Fibroblast of lung (primary cell): ENCODE measurements at regions not wholly inside any gene's neighbourhood (a gene's known extent, or its start where the extent isn't known, plus 50 kb on each side); places are given as distances from the start of the nearest gene placed in this dataset.
A peak's percentile ranks its signal among the peaks of the same experiment; 100 is the strongest.

Experiments used
- DNase-seq, 2 donors: peaks; one replicate each; pipeline versions ENCODE4 v3.0.0 to v3.0.0-alpha.2; 2010; ENCODE audit warnings: low read depth in 2 of 2
- H2AFZ ChIP-seq: 2 replicates; pipeline ENCODE4 v1.5.1; 2012; ENCODE audit warnings: low read length, control low read depth, inconsistent platforms
- H3K27ac ChIP-seq: 2 replicates; pipeline ENCODE4 v1.5.1; 2011; ENCODE audit warnings: low read length, control low read depth; ENCODE audit not compliant: insufficient read depth
- H3K27me3 ChIP-seq: 2 replicates; pipeline ENCODE4 v1.5.1; 2011; ENCODE audit warnings: mild to moderate bottlenecking, low read length; ENCODE audit not compliant: control insufficient read depth, insufficient read depth
- H3K36me3 ChIP-seq: 2 replicates; pipeline ENCODE4 v1.5.1; 2011; ENCODE audit warnings: low read length; ENCODE audit not compliant: control insufficient read depth, insufficient read depth
- H3K4me1 ChIP-seq: 2 replicates; pipeline ENCODE4 v1.5.1; 2011; ENCODE audit warnings: low read length; ENCODE audit not compliant: control insufficient read depth, insufficient read depth; ENCODE audit errors: extremely low read depth
- H3K4me2 ChIP-seq: 2 replicates; pipeline ENCODE4 v1.5.1; 2011; ENCODE audit warnings: low read length, control low read depth; ENCODE audit not compliant: insufficient read depth; ENCODE audit errors: extremely low read depth
- H3K4me3 ChIP-seq, 4 experiments: fragments of 200-600 bp in 1 of 4; sonication (generic) in 1 of 4; replicated peaks in 1 of 4; 2 replicates each; pipeline ENCODE4 v1.5.1; 2011 to 2016; ENCODE audit warnings: low read length in 4 of 4, low read depth in 3 of 4, mild to moderate bottlenecking in 3 of 4, control low read depth in 2 of 4, inconsistent platforms in 1 of 4, mixed read lengths in 1 of 4; ENCODE audit not compliant: insufficient read depth in 1 of 4; ENCODE audit errors: control extremely low read depth in 1 of 4
- H3K79me2 ChIP-seq: 2 replicates; pipeline ENCODE4 v1.5.1; 2012; ENCODE audit warnings: mild to moderate bottlenecking, low read length, inconsistent platforms; ENCODE audit not compliant: control insufficient read depth, insufficient read depth
- H3K9ac ChIP-seq: 2 replicates; pipeline ENCODE4 v1.5.1; 2011; ENCODE audit warnings: mild to moderate bottlenecking, low read length, control low read depth; ENCODE audit not compliant: insufficient read depth
- H3K9me3 ChIP-seq: 2 replicates; pipeline ENCODE4 v1.5.1; 2012; ENCODE audit warnings: low read depth, low read length; ENCODE audit not compliant: control insufficient read depth, insufficient read depth
- H4K20me1 ChIP-seq: 2 replicates; pipeline ENCODE4 v1.5.1; 2011; ENCODE audit warnings: low read length; ENCODE audit not compliant: control insufficient read depth, insufficient read depth; ENCODE audit errors: extremely low read depth
- CTCF ChIP-seq, 2 donors: IDR thresholded peaks in 1 of 2; conservative IDR thresholded peaks in 1 of 2; 1 replicate in 1 of 2; 2 replicates in 1 of 2; pipeline ENCODE4 v1.5.1; 2011 to 2012; ENCODE audit warnings: low read length in 2 of 2, control low read depth in 1 of 2, inconsistent platforms in 1 of 2, low read depth in 1 of 2, mild to moderate bottlenecking in 1 of 2
- EZH2 ChIP-seq: IDR thresholded peaks from 2 replicates; pipeline ENCODE4 v1.5.1; 2012; ENCODE audit warnings: low read length, control low read depth, mild to moderate bottlenecking; ENCODE audit errors: missing control alignments

GRCh38 chr13:90640976-90641375 lies 706.5 kb upstream of the MIR17HG start:
- H3K4me1 ChIP-seq, result no peaks in the 10 kb centered on the region
- no peaks in the 10 kb centered on the region for H3K9me3 ChIP-seq
- TF ChIP-seq EZH2 (no peak), CTCF (conservative IDR thresholded peaks at IDR 0.05 in 1 of 2, IDR thresholded peaks at IDR 0.05 in 1 of 2; ENCODE audit: low read depth in 1 of 2, low read length in 2 of 2) (no peak)
- peak; percentile 15 to 70 for DNase-seq
- H3K36me3 ChIP-seq, result no peaks in the 10 kb centered on the region
- H3K4me2 ChIP-seq, result no peak overlapping the region
- H3K27me3 ChIP-seq, result no peaks in the 10 kb centered on the region
- H3K9ac ChIP-seq, result no peak overlapping the region
- H3K4me3 ChIP-seq, result no peak overlapping the region
- no peak overlapping the region for H2AFZ ChIP-seq
- H3K27ac ChIP-seq, result no peak overlapping the region
- H3K79me2 ChIP-seq, result no peaks in the 10 kb centered on the region
- no peaks in the 10 kb centered on the region for H4K20me1 ChIP-seq

DNA sequence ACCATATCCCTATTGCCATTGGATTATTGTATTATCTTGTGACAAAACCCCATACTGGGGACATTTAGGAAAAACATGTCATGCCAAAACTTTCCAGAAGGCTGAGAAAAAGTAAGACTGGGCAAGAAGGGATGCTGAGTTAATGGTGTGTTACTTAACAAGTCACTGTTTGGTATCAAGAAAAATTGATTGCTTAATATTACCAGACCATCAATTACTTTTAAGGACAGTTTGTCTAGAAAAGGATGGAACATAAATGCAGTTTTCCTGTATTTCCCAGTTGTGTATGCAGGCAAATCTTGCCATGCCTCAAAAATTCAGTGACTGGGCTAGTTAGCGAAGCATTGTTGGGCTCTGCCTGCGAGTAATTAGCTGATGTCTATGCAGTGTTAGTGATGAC lies 705.6 kb upstream of the MIR17HG start:
- TF ChIP-seq EZH2 (no peak), CTCF (conservative IDR thresholded peaks at IDR 0.05 in 1 of 2, IDR thresholded peaks at IDR 0.05 in 1 of 2; ENCODE audit: low read depth in 1 of 2, low read length in 2 of 2) (no peak)

DNA sequence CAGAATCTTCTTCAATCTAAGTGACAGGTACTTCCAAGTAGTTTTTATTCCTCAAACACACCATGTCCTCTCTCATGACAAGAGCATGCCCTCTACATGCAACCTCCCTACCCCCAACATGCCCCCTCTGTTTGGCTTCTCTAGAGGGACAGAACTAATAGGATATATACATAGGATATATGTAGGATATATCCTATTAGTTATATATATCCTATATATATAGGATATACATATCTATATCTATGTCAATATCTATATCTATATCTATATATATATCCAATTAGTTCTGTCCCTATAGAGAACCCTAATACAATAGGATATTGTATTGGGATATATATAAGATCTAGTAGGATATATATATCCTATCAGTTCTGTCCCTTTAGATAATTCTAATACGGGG lies 701.9 kb upstream of the MIR17HG start:
- DNase-seq, result no peak
- Histone ChIP-seq H3K4me3 (no peak overlapping the region), H2AFZ (no peak overlapping the region), H4K20me1 (no peaks in the 10 kb centered on the region), H3K9me3 (no peaks in the 10 kb centered on the region), H3K4me2 (no peak overlapping the region), H3K9ac (no peak overlapping the region), H3K4me1 (no peaks in the 10 kb centered on the region), H3K27ac (no peak overlapping the region), H3K27me3 (no peaks in the 10 kb centered on the region), H3K36me3 (no peaks in the 10 kb centered on the region), H3K79me2 (no peaks in the 10 kb centered on the region)
- TF ChIP-seq EZH2 (no peak), CTCF (conservative IDR thresholded peaks at IDR 0.05 in 1 of 2, IDR thresholded peaks at IDR 0.05 in 1 of 2; ENCODE audit: low read depth in 1 of 2, low read length in 2 of 2) (no peak)

More for the DNA sequence above, 705.6 kb upstream of the MIR17HG start:
- H3K36me3 ChIP-seq, result no peaks in the 10 kb centered on the region
- no peak overlapping the region for H2AFZ ChIP-seq
- no peak overlapping the region for H3K4me3 ChIP-seq
- no peak for DNase-seq
- H3K4me1 ChIP-seq, result no peaks in the 10 kb centered on the region
- no peak overlapping the region for H3K27ac ChIP-seq
- no peaks in the 10 kb centered on the region for H3K79me2 ChIP-seq
- no peaks in the 10 kb centered on the region for H4K20me1 ChIP-seq
- H3K9me3 ChIP-seq, result no peaks in the 10 kb centered on the region
- no peak overlapping the region for H3K4me2 ChIP-seq
- H3K9ac ChIP-seq, result no peak overlapping the region
- H3K27me3 ChIP-seq, result no peaks in the 10 kb centered on the region
